ENCODE measurements at regions not wholly inside any gene's neighbourhood (a gene's known extent, or its start where the extent isn't known, plus 50 kb on each side); places are given as distances from the start of the nearest gene placed in this dataset.

DNA sequence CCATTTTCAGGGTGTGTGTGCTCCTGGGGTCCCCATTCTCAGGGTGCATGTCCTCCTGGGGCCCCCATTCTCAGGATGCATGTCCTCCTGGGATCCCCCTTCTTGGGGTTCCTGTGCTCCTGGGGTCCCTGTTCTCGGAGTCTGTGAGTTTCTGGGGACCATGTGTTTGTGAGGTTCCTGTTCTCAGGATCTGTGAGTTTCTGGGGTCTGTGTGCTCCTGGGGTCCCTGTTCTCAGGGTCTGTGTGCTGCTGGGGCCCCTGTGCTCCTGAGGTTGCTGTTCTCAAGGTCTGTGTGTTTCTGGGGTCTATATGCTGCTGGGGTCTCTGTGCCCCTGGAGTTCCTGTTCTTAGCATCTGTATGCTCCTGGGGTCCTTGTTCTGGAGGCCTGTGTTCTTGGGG is 425.5 kb downstream of the GLRX3 start:
- TF ChIP-seq POLR2AphosphoS5 (IDR thresholded peaks at IDR 0.05; ENCODE audit: low read depth, low read length) (no peak), SPI1 (IDR thresholded peaks at IDR 0.05; ENCODE audit: low read depth, low read length) (no peak), POLR2A (IDR thresholded peaks at IDR 0.05; ENCODE audit: low read depth, low read length) (no peak), TAF1 (IDR thresholded peaks at IDR 0.05; ENCODE audit: low read depth, low read length) (no peak)
